GM18502 (cell line): ENCODE measurements at regions not wholly inside any gene's neighbourhood (a gene's known extent, or its start where the extent isn't known, plus 50 kb on each side); places are given as distances from the start of the nearest gene placed in this dataset.

Source experiments
- ATAC-seq: cut with Tn5 transposase; IDR thresholded peaks from one replicate; pipeline ENCODE4 v1.9.1; 2021; ENCODE audit warnings: mild to moderate bottlenecking; ENCODE audit not compliant: unreplicated experiment, poor library complexity

DNA sequence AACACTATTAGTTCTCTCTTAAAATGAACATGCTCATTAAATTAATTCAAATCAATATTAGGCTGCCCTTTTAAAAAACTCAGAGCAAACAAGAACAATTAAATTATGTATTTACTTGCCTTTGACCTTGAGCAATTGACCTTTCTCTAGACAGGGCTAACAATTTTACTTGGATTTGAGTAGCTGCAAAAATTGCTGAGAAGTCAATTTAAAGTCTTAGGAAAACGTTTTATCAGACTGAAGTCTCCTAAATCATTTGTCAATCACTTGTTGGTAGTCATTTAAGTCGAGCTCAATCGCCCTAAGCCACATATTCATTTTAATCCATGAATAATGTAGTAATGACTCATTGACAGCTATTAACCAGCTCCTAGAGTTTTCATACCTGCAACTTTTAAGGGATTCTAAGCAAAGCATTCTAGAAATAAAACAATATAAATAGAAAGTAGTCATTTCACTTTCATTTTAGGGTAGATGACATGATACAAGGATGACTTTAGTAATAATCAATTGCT is 84.9 kb upstream of the SEC61G start:
- ATAC-seq = no peak

DNA sequence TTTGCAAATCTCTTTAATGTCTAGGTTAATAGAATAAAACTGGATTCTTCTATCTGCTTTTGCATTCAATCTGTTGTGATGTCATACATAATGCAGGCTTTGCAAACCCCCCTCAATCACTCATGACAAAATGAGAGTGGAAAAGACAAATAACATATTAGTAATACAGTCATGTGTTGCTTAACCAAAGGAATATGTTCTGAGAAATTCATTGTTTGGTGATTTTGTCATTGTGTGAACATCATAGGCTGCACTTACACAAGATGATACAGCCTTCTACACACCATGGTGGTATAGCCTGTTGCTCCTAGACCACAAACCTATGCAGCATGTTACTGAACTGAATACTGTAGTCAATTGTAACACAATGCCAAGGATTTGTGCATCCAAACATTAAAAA is 87.3 kb upstream of the SEC61G start:
- no peak for ATAC-seq

DNA sequence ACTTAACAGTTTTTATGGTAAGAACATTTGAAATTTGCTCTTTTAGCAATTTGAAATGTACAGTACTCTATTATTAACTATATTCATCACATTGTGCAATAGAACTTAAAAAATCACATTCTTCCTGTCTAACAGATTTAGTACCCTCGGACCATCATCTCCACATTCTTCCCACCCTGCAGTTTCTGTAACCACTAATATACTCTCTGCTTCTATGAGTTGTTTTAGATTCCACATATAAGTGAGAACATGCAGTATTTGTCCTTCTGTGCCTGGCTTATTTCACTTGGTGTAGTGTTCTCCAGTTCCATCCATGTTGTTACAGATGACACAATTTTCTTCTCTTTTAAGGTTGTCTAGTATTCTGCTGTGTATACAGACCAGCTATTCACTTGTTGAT is 88.9 kb upstream of the SEC61G start:
- ATAC-seq = no peak

DNA sequence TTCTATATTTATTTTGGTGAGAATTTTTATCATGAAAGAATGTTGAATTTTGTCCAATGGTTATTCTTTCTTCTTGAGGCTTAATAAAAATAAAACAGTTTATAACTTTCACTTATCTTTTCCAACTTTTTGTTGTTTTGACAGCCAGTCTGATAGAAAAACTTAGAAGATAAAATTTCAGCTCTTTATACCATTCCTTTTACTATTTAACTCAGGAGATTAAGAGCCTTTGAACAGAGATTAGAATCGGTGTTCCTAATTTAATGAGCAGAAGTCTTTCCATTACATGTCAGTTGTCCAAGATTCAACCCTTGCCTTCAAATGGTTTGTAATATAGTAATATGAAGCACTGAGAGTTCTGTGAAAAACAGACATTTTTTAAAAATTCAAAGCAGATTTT is 97.8 kb upstream of the SEC61G start:
- ATAC-seq = no peak

DNA sequence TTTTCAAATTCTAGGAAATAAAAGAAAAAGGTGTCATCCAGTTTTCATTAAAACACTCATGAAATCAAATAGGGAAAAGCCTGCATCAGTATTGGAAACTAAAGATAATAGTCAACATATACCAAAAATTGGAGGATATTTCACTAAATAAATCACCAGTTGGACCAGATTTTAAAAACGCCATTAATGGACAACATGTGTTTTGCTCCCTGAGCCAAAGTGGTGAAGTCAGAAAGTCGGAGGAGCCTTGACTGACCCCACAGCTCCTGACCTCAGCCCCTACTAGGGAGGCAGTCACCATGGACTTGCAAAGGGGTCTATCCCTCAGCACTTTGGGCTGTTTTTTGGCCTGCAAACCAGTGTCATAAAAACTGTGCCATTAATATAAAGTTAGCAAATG is 98.3 kb upstream of the SEC61G start:
- ATAC-seq = no peak

DNA sequence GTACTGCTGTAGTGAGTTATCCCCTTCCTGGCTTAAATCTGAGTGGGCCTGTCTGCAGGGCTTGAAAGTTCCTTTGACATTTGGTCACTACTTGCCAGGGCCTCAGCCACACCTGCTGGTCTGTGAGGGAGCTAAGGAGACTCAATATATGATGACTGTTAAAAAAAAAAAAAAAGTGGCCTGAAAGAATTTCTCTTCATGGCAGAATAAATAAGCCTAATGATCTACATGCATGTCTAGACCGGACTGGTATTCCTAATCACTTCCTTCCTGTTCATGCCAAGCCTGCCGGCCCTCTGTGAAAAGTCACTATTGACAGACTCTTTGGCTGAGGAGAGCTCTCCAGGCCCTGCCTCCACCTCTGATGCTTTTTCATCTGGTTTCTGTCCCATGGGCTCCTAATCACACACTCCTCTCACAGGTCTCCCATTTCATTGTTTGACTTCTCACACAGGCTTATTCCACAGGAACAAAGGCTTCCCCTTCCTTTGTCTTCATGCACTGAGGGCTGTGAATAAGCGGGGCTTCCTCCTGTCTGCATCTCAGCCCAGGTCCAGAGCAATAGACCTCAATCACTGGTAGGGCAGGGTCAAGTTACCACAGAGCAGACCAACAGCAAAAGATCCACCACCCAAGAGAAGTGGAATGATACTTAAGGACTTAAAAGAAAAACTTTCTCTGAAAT is 99.1 kb upstream of the SEC61G start:
- no peak for ATAC-seq

DNA sequence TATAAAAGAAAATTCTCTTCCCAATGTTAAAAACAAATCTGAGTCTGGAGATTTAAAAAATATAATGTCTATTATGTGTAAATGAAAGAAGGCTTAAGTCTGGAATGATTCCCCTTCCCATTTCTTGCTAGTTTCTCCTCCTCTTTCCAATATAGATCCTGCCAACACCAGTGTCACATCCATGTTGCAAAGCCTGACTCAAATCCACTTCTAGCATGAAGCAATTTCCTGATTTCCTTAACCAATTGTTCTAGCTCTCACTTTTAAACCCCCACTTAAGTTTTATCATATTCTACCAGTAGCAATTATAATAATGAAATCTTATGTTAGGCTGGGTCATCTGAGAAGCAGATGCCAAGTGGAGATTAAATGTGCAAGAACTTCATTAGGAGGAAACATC is 100.1 kb upstream of the SEC61G start:
- no peak for ATAC-seq

DNA sequence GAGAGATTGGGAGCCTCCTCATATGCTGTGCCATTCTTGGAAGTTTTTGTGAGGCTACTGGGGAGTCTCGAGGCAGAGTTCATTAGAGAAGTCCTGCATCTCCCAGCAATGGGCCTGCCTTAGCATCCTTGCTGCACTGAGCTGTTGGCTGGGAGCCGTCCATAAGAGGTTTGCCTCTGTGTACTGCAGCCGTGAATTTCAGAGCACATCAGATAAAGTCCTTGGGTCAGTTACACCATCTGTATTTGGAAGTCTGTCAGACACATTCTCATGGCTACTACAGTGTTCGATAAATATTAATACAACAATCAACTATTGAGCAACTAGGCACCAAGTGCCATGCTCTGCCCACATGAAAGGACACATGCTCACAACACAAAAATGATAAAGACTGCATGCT is 100.5 kb upstream of the SEC61G start:
- ATAC-seq = no peak

DNA sequence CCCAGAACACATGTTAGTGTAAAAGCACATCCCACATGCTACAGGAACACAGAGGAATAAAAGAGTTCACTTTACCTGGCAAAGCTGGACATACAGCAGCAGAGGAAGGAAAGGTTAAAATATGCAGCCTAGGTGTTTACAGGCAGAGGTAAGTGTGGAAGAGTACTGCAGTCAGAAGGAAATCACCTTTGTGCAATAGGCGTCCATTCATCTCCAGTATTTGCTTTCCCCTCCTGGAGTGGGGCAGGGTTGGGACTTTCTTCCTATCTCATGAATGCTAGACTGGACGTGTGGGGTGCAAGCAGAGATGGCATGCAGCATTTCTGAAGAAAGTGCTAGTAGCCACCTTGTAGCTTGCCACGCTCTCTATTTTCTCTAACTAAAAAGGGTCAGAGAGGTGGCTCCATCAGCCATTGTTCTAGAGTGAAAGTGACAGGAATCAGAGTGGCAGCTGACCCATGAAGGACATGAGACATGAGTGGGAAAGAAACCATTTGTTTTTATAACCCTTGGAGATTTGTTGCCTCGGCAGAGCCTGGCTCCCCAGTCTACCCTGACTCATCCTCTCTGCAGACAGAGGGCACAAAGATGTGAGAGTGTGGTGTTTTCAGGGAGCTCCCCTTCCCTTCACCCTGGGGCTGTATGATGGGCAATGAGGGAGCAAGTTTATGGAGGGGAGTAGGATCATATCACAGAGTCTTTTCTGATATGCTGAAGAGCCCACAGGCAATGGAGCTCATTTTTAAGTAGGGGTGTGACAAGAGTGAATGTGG is 101.2 kb upstream of the SEC61G start:
- ATAC-seq = no peak

DNA sequence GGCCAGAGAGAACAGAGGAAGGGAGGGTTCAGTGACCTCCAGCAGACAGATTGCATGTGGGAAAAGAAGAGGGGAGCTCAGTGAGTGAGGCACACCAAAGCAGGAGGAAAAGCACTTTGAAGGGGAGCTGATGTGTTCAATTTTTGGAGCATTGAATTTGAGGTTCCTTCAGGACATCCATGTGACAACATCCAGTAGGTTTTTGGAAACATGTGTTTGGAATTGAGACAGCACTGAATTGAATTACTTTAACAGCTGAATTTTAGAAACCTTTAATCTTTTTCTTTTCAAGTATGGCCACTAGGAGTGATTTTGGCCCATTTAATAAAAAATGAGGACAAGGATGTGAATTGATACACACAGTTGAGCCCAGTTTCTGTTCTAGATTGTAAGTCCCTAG is 101.8 kb upstream of the SEC61G start:
- no peak for ATAC-seq

DNA sequence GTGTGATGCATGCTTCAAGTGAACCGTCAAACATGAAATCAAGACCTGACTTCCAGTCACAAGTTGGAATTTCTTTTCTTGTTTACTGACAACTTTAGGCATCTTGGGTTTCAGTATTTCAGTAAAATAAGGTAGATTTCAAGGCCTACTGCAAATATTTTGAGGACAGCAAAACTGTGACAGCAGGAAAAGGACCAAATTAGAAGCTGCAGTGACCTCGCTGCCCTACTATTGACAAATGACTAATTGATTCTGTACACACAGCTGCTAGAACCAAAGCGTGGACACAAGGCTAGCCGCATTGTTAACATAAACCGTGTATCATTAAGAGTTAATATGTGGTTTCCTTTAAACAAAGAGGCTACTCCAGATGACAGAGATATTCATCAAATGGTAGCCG is 105.7 kb upstream of the SEC61G start:
- ATAC-seq = no peak

DNA sequence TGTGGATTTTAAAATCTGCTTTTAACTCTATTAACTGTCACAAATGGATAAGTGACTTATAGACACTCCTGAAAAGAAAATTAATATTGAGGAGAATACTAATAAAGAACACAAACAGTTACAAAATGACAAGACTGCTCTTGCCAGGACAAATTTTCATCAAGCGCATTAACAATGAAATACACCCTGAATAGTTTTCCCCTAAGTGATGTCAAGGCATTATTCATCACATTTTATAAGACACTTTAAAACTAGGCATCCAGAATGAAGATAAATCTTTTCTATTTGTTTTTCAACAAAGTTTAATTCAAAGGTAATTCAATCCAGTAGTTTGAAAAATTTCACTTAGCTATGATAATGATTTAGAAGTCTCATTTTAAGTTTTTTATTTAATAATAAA is 110.5 kb upstream of the SEC61G start:
- ATAC-seq = no peak

DNA sequence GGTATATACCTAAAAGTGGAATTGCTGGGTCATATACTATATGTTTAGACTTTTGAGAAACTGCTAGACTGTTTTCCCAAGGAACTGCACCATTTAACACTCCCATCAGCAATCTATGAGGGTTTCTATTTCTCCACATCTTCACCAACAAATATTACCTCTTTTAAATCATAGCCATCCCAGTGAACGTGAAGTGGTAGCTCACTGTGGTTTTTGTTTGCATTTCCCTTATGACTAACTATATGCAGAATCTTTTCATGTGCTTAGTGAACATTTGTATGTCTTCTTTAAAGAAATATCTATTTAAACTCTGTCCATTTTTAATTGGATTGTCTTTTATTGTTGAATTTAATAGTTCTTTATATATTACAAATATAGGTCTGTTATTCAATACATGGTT is 115.8 kb upstream of the SEC61G start:
- ATAC-seq = no peak

DNA sequence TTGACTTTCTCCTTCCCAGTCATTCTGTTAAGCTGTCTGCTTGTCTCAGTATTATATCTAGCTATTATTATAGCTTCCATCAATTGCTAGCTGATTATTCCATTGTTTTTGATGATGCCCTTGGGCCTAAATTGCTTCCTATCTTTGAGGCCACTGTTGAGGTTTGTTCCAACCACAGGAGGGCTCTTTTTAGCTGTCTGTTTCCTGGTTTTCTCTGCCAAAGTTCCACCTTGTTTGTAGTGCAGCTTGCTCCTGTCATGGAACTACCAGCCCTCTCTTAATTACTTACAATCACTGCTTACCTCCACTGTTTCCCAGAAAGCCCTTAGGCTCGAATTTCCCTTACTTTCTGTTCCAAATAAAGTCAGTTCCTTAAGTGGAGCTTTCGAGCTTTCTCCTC is 118.7 kb upstream of the SEC61G start:
- ATAC-seq = no peak

DNA sequence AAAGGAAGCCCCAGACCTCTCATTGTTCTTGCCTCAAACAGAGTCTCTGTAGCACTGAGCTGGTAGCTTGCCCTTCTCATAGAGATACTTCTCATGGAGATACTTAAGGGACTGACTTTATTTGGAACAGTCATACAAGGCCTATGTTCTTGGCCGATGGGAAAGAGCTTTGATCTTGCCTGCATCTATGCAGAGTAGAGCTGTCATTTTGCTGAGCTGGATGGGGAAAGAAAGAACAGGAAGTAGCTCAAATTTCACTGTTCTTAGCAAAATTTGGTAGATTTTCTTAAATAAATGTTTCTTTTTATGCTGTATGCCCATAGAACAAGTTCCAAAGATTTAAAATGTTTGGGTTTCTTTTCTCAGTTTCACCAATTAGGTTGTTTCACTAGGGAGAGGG is 119.3 kb upstream of the SEC61G start:
- no peak for ATAC-seq

DNA sequence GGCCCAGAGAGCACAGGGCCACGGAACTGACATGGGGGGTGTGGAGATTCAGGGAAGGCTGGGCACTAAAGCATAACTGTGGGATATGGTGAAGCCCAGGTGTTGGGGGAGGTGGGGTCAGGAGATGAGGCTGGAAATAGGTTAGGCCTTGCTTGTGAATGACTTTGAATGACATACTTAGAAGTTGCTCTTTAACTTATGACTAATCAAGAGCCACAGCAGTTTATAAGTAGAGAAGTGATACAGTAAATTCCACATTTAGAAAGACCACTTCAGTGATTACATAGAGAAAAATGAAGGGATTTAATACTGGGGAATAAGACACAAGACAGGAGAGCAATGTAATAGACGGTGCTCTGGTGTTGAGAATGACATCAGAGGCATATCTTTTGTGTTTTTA is 120.8 kb upstream of the SEC61G start:
- no peak for ATAC-seq

DNA sequence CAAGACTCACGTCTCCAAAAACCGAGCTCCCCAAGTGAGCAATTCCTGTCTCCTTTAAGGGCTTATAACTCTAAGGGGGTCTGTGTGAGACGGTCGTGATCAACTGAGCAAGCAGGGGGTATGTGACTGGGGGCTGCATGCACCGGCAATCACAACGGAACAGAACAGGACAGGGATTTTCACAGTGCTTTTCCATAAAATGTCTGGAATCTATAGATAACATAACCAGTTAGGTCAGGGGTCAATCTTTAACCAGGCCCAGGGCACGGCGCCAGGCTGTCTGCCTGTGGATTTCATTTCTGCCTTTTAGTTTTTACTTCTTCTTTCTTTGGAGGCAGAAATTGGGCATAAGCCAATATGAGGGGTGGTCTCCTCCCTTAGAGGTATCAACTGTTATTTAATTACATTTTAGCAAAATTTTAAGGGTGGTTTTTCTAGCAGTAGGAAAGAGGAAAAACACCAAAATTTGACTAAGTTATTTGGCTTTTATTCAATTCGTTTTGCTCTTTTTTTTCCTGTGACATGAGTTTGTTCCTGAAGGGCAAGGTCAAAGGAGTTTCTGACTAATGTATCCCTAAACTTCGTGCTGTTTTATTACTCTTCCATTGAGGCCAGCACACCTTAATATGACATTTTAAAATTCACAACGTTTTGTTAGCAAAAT is 121.4 kb upstream of the SEC61G start:
- ATAC-seq = no peak

DNA sequence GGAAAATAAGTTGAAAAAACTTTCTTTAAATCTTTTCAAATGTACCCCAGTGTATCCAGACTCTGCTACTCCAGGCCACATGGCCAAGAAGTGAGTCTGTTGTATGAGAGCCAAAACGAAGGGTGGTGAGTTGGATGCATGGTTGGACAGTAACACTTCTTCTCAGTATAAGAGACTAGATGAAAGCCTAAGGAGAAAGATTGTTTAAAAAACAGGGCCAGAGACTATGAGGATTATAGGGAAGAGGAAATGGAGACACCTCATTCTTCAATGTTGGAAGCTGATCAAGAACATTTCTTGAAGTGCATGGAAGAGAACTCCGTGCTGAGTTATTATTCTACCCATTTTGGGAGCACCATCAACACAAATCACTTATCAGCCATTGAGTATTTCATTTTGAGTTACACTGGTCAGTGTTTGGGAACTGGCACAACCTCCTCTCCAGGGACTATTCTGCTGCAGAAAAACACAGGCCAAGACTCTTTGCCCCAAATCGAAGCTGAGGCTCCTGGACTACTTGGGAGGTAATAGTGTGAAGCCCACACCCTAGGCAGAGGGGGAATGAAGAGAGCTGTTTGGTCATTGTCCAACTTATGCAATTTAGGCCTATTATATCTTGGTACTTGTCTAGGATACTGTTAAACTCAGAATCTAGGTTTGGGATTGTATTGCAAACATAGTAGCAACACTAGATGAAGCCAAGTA is 123.0 kb upstream of the SEC61G start:
- ATAC-seq = no peak

DNA sequence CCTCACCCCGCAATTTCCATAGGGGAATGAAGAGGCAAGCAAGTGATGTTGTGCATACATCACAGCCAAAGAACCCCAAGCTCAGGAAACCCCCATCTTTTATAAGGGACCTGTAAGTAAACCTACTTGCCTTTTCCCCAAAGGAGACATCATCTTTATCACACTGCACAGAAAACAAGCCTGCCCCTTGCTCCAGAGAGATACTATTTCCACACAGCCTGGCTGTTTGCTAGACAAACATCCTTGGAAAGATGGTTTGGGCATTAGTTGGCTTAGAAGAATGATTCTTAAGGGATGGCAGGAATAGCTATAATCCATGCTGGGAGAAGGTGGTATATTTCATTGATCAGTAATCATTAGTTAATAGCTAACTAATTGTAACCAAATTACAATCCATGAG is 123.7 kb upstream of the SEC61G start:
- no peak for ATAC-seq

DNA sequence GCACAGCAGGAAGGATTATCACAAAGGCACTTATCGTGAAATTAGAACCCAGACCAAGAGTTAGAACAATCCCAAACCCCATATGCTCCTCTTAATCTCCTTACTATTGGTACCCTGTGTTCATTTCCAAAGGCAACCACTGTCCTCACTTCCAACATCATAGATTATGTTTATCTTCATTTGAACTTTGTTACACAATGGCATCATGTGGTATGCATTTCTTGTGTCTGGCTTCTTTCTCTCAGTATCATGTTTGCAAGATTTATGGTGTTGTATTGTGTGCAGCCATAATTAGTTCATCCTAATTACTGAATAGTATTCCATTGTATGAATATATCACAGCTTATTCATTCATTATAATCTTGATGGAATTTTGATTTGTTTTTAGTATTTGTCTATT is 124.6 kb upstream of the SEC61G start:
- ATAC-seq = no peak

DNA sequence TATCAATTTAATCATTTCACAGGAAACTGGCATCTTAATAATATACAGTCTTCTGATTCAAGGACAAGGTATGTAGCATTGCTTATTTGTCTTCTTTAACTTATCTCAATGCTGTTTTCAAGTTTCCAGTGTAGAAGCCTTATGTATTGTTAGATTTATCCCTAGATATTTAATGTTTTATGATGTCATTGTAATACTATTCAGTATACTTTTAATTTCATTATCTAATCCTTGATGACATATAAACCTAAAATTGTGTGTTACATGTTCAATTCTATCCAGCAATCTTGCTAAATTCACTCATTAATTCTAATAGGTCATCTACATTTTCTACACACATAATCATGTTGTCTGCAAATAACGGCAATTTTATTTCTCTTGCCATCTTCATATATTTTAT is 126.3 kb upstream of the SEC61G start:
- no peak for ATAC-seq
